DMS53 treated with DMSO at 0.1 percent for 48 hours (cell line): ENCODE measurements at regions not wholly inside any gene's neighbourhood (a gene's known extent, or its start where the extent isn't known, plus 50 kb on each side); places are given as distances from the start of the nearest gene placed in this dataset.

ENCODE experiments used
- DNase-seq: peaks from one replicate; lab custom pipeline; 2025; ENCODE audit not compliant: unreplicated experiment; lab: John Stamatoyannopoulos, UW

DNA sequence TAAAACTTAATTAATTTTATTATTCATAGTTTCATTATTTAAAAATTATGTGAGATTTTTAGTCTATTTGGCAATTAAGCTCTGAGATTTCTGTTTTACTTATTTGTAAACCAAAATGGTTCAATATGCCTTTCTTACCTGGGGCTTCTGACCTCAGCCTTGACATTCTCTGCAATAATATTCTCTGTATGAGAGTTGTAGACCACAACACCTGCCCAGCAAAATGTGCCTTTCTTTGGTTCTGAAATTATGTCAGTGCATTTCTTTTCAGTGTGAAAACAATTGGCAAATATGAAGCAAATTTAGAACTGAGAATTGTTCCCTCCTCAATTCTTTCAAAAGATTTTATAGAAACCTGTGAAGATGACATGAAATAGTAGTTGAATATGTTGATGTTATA, 426.4 kb upstream of the FZD8 start:
- no peak for DNase-seq

DNA sequence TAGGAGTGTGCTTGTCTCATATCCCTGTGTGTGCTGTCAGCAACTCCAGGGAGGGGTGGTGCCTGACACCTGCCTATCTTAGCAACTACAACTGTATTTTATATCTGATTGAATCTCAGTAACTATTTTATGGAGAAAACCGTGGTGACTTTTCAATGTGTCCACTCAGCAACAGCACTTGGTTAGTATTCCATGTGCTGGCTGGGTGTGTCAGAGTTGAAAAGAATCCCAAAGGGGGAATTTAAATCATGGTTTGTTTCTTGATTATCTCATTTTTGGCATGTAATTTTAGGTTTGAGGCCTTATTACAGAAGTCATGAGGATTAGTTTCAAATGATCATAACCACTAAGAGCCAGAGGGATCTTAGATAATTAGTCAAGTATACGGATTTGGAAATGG, 425.7 kb upstream of the FZD8 start:
- DNase-seq = no peak

DNA sequence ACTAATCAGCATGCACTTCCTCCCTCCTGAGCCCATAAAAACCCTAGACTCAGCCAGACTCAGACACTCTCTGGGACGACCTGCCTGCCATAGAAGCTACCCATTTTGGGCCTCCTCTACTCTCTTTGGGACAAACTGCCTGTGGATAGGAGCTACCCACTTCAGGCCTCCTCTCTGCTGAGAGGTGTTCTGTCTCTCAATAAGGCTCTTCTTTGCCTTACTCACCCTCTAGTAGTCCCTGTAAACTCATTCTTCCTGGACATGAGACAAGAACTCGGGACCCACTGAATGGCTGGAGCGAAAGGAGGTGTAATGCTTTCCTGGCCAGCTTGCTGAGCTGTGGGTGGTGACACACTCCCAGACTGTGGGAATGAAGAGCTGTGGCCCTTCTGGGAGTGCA, 424.8 kb upstream of the FZD8 start:
- DNase-seq = no peak

DNA sequence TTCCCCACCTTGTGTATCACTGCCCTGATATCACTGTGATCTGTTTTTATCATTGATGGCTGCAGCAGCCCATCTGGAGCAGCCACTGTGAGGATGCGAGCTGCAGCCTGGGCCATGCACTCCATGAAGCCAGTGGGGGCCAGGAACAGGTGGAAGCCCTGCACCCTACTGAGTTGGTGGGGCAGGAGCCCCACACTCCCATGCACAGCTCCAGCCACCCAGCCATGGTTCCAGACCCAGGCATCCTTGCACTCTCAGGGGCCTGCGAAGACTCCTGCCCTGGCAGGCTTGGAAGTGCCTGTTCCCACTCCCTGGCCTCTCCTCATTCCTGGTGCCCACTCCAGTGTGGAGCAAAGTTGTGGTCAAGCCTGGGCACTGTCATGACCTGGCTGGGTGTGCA, 424.0 kb upstream of the FZD8 start:
- no peak for DNase-seq

DNA sequence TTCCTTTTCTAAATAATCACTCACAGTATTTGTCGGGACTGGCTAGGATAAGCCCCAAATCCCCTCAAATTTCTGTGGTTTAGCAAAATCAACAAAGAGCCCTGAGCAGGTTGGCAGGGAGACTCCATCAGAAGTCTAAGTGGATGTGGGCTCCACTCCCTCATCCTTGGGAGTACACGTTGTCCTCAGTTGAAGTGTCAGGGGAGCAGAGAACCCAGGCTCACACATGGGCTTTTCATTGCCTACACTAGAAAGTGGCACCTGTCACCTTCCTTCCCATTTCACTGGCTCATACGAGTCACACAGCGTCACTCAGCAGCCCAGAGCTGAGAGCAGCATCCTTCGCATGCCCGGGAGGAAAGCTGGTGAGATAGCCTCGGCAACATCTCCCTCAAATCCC, 421.3 kb upstream of the FZD8 start:
- no peak for DNase-seq

DNA sequence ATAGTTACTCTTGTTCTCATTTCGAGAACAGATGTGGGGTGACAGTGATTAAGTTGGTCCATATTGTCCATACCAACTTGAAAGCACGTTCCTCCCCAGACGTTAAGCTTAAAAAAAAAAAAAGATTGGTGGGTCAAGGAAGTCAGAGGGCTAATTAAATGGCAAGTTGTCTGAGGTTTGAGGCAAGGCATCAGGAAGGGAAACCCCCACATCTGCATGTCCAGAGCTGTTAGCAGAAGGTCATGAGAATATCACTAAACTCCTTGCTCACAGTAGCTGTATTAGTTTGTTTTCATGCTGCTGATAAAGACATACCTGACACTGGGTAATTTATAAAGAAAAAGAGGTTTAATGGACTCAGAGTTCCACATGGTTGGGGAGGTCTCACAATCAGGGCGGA, 415.6 kb upstream of the FZD8 start:
- DNase-seq = no peak

DNA sequence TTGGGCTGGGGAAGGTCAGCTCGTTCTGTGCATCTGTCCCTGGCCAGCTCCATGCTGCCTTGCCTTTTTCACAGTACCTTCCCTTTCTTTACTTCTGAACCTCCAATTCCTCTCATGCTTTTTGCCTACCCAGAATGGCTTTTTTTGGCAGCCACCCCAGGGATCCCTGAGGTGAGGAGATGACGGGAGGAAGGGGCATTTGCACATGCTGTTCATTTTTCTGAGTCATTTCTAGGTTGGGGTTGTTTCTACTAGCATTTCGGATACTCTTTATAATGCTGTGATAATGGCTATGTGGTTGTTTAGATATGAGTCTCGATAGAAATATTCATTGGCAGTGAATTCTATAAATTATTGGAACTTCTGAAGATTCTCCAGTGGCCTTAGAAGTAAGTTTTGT, 415.1 kb upstream of the FZD8 start:
- no peak for DNase-seq

DNA sequence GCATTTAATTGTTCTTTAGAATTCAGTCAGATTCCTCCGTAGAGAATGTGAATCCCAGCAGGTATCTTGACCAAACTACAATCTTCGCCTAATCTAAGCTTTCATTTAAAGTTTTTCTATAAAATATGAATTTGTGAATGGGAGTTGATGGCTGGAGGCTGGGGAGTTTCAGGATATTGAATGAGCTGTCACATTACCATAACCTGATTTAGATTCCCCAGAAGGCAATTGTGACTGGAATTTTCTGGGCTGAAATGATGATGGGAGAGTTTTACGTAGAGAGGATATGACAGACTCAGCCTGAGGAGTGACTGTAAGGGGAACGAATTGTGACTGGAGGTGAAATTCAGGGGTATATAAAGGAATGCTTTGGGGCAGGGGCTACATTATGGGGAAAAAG, 411.7 kb upstream of the FZD8 start:
- DNase-seq = no peak

DNA sequence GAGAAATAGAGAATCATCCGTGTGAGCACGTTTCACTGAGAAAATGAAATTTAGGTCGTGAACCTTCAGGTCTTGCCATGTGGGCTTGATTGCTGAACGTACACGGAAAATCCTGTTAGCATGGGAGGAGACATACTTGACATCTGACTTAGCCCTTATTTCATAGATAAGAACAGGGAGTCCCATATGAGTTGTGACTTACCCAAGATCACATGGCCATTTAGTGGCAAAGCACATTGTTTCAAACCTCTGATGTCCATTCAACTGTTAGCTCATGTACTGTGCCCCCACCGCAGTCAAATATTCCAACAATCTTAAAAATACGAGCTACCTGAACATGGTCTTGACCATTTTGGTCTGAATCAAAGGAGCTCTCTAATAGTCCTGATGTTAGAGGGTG, 411.2 kb upstream of the FZD8 start:
- DNase-seq = no peak

DNA sequence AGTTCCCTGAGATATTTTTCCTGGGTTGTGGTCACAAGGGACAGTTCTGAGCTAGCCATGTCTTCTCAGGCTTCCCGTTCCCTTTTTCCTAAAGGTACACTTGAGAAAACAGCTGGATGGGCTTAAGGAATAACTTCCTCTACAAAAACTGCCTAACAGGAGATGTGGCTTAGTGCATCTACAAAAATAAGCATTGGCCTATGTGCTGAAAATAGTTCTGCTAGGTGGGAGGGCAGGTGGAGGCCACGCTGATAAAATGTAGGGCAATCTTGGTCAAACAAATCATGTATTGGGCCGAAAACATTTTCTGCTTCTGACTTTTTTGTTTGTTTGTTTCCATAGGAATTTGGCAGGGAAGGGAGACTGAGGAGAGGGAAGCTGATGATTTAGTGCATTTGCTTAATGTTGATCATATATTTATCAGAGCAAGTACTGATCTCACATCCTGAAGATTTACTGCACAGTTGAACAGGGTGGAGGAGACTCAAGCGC, 409.4 kb upstream of the FZD8 start:
- DNase-seq = no peak

DNA sequence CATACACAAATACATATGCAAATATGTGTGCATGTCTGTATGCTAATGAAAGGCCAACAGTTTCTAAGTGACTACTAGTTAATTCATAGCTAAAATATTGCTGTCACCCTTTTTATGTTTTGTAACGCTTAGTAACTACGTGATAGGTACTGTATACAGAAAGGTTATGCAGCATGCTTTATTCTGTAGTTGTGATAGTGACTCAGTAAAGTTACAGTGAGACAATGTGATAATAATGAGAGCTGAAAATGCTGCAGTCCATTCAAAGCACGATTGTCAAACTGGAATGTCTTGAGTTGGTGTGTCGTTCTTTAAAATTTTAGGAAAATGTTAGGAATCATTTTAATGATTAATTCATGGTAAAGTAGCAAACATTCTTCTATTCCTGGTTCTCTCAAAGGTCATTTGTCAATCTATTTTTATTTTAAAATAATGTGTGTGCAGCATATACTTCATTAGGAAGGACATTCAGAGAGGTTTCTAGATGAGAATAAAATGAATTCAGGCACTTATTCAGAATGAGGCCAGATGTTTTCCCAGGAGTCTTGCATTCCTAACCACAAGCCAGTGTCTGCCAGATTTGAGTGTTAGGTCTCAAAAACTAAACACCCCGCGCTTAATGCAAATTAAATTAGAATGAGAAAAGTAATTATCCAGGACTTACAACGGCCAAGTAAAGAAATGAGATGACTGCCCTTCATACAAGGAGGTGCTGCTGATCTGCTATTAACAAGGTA, 408.8 kb upstream of the FZD8 start:
- no peak for DNase-seq

DNA sequence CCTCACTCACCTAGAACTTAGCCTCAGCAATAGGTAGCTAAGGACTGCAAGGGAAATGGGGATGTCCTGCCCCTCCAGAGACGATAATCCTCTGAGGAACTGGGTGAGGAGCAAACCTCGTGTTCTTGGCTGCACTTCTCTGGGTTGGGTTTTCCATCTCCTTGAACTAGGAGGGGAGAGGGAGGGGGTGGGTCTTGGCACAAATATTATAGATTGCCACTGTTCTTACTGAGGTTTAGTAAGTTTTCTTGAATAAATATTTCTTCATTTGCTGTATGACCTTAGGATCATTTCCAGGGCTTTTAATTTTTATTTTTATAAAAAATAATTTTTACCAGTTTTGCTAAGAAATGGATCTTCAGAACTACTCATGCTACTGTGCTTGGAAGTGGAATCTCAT, 406.7 kb upstream of the FZD8 start:
- DNase-seq = no peak

DNA sequence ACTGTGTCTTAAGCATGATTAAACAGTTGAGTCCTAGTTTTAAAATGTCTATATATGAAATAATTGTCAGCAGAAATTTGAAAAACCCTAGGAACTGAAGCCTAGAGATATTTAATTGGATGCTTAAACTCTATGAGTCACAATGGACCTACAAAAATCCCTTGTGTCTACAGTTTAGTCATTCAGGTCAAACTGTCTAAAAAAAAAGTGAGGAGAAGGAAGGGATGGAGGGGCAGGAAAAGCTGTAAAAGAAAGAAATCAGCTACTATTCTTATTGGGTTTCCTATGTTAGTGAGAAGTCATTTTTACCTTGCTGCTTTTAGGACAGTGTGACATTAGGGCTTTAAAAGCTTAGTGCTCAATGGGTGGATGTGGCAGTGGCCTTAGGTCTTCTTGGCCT, 406.1 kb upstream of the FZD8 start:
- no peak for DNase-seq

DNA sequence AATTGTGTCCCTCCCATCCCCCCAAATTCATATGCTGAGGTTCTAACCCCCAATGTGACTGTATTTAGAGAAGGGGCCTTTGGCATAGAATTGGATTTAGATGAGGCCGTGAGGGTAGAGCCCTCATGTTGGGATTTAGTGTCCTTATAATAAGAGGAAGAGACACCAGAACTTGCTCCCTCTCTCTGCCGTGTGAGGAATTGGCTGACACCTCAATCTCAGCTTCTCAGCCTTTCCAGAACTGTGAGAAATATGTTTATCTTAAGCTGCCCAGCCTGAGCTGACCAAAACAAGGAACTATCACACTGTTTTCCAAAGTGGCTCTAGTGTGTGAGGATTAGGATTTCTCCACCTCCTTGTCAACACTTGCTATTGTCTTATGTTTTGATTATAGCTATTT, 400.0 kb upstream of the FZD8 start:
- DNase-seq = no peak

DNA sequence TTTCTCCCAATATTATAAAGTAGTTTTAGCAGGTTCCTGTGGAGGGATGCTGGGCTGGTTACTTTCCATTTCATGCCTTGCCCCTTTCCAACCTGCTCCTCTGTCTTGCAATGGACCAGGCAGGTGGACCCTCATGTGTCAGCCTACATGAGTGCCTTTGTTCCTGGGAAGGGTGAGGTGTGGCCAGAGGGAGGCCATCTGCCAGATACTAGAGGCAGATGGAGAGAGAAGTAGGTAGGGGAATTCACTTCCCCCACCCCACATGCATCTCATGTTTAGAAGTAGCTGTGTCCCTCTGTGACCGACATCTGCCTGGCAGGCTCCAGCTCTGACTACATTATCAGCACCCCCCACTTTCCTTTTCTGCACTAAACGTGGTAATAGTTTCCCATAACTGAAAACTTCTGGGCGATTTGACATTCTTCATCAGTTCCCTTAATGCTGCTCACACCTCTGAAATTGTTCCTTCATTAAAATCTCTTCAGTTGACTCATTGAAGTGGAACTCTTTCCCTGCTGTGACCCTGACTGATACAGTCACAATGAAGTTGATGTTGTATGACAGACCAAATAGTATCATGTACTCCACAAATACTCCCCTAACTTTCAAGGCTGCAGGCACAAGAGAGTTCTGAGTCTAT, 396.3 kb upstream of the FZD8 start:
- no peak for DNase-seq

DNA sequence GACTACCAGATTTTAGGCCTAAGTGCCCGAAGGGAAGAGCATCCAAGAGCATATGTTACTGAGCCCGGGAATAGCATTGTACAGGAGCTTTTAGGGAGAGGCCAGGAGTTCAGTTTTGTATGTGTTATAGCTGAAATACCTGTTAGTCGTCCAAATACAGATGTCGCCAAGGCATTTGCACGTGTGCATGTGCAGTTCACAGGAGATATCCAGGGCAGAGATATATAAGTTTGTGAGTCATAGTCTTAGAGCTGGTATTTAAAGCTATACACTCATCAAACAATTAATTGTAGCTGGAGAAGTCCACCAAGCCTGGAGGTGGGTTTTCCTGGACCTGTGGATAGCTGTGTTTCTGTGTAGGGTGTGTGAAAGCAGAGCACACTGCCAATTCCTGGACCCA, 394.0 kb upstream of the FZD8 start:
- DNase-seq = no peak

DNA sequence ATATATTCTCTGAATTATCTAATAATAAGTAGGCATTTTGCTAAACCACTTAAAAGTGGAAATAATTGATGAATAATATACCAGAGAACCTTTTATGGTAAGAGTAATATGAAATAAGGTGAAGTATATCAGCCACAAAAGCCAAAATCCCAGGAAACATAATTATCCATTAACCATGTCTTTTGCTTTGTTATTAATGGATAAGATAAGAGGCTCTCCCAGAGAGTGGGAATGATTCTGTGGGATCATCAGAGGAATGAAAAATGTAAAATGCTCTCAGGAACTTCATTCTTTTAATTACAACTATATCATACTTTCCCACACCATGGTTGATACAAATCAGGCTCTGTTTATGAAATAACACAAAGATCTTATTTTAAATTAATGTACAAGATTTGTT, 391.7 kb upstream of the FZD8 start:
- DNase-seq = no peak

DNA sequence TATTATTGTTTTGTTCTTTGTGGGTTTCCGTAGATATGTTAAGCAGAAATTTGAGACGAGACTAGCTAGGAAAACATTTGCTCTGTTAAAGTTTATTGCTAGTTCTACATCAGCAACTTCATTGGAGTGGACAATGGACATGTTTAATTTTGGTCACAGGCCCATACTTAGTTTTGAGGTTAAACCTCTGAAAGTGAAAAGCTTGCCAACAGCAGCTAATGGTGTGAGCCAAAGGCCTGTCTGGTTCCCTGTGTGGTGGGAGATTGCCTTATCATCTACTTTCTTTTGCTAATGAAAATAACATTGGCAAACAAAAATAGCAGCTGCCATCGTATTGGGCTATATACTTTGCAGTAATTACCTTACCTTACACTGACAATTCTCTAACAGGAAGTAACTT, 388.4 kb upstream of the FZD8 start:
- DNase-seq = no peak

DNA sequence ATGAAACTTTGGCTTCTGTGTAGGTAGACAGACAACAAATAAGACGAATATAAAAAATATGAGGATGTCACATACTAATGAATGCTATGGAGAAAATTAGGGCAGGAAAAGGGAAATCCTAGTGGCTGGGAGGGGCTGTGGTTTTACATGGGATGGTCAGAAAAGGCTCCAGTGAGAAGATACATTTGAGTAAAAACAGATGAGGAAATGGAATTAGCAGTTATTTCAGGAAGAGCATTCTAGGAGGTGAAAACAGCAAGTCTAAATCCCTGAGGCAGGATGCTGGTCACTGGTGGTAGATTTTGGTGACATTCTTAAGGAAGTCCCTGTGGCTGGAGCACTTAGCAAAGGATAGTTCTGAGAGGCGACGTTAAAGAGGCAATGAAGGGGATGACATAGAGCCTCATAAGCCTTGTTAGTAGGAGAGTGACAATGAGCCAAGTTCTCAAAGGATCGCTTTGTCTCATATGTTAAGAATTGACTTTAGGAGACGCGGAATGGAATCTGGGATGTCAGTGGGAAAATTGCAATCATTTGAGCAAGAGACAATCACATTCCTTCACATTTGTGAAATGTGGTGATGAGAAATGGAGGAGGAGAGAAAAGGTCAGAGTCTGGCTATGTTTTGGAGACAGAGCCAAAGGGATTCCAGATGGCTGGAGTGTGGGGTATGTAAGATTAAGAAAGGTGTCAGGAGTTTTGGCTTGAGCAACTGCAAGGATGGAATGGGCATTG, 384.7 kb upstream of the FZD8 start:
- no peak for DNase-seq

DNA sequence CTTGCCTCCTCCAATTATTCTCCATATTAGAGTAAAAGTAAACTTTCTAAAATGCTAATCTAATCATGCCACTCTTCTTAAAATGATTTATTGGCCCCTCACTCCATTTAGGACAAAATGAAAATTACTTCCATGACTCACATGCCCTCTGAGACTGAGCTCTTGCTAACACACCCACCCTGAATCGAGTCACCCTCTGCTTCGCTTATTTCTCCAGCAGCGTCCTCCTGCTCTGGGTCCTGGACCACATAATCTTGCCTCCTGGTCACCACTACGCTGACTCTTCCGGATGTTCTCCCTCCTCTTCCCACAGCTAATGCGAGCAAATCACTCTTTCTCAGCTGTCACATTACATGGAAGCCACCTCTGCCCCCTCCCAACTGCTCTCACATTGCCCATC, 384.0 kb upstream of the FZD8 start:
- DNase-seq = no peak

DNA sequence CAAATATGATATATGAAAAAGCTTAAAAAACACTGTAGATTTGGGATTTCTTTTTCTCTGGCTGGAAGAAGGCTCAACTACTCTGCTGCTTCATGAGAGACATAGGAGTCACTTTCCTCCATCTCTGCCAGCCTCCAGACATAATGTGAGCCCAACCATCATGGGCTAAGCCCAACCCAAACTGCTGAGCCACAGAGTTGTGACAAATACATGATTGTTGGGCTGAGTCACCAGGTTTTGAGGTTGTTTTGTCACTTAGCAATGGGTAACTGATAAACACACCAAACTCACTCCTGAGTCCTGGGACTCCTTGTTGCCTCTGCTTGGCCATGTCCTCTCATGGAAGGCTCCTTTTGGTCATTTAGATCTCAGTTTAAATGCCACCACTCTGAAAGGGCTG, 381.8 kb upstream of the FZD8 start:
- DNase-seq = no peak

DNA sequence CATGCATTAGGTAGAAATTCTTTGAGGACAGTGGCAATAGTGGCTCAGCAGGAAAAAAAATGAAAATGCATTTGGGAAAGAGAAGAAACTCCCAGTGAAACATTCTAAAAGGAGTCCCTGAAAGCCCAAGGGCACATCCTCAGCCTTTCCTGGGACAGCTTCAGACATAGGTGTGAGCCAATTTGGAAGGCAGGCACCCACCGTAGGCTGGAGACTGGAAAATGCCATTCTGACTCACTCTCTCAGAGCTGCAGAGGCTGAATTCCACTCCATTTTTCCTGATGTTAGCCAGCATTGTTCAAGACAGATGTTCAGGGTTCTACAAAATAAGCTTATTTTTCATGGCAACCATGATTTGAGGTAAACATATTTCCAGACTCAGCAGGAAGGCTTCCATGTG, 379.0 kb upstream of the FZD8 start:
- DNase-seq = no peak
